ENCODE measurements at regions not wholly inside any gene's neighbourhood (a gene's known extent, or its start where the extent isn't known, plus 50 kb on each side); places are given as distances from the start of the nearest gene placed in this dataset.

DNA sequence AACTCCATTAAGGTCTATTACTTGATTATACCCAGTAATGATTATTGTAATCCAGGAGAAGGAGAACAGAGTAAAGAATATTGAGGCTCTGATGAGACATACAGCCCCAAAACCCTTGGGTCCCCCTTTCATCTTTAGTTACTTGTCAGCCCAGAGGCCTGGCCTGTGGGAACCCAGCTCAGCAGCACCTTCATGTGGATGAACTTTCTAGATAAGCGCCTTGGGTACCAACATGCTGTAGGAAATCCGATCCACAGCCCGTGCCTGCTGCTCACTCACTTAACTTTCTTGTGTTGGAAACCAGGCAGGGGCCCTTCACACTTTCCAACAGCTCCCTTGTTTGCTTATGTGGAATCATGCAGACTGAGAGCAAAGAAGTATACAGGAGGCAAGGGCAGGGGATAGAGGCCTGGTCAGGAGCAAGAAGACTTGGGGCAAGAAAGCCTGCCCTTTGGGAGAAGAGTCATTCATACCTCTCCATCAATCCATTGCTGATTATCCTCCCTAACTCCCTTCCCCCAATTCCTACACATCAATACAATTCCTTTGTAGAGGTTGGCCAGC is 64.0 kb upstream of the SOX9 start:
- no peak overlapping the region for H3K4me3 Mint-ChIP-seq
- no peaks in the 10 kb centered on the region for H3K27me3 Mint-ChIP-seq
- ATAC-seq (no peak), DNase-seq (no peak)
- H3K27ac Mint-ChIP-seq: no peak overlapping the region
- H3K9me3 Mint-ChIP-seq: peaks cover 3% of the 10 kb centered on the region
- no peaks in the 10 kb centered on the region for H3K36me3 Mint-ChIP-seq (ENCODE audit: low read depth)
- no peaks in the 10 kb centered on the region for H3K4me1 Mint-ChIP-seq

DNA sequence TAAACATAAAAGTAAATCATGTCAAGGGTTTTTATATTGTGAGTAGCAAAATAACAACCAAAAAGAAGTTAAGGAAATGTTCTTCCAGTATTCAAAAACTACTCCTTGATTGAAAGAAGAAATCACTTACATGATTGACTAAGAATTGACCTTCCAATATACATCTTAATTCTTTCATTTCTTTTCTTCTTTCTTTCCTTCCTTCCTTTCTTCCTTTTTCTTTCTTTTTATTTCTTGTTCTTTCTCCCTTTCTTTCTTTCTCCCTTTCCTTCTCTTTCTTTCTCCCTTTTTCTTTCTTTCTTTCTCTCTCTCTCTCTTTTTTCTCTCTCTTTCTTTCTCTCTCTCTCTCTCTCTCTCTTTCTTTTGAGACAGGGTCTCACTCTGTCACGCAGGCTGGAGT is 60.7 kb upstream of the SOX9 start:
- H3K36me3 Mint-ChIP-seq (ENCODE audit: low read depth): no peaks in the 10 kb centered on the region
- no peak overlapping the region for H3K4me3 Mint-ChIP-seq
- ATAC-seq: no peak
- H3K27ac Mint-ChIP-seq: no peak overlapping the region
- no peaks in the 10 kb centered on the region for H3K27me3 Mint-ChIP-seq
- H3K4me1 Mint-ChIP-seq: no peaks in the 10 kb centered on the region
- no peaks in the 10 kb centered on the region for H3K9me3 Mint-ChIP-seq
- no peak for DNase-seq

DNA sequence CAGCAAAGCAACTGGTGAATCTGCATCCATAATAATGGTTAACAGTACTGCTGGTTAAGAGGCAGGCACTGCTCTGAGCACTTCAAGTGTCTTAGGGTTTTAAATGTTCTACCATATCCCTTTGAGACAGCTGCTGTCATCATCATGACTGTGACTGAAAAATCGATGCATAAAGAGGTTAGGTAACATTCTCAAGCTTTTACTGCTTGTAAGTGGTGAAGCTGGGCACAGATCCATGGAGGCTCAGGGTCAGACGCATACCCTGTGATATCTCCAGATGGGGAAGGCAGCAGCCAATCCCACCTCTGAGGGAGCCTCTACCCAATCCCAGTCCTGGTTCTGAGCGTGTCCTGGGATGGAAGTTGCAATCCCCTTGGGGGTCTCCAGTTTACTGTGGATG is 57.6 kb upstream of the SOX9 start:
- ATAC-seq (no peak), DNase-seq (no peak)
- Mint-ChIP-seq H3K27ac (no peak overlapping the region), H3K36me3 (ENCODE audit: low read depth) (no peaks in the 10 kb centered on the region), H3K4me3 (no peak overlapping the region), H3K9me3 (peaks cover 9% of the 10 kb centered on the region), H3K4me1 (no peaks in the 10 kb centered on the region), H3K27me3 (no peaks in the 10 kb centered on the region)

DNA sequence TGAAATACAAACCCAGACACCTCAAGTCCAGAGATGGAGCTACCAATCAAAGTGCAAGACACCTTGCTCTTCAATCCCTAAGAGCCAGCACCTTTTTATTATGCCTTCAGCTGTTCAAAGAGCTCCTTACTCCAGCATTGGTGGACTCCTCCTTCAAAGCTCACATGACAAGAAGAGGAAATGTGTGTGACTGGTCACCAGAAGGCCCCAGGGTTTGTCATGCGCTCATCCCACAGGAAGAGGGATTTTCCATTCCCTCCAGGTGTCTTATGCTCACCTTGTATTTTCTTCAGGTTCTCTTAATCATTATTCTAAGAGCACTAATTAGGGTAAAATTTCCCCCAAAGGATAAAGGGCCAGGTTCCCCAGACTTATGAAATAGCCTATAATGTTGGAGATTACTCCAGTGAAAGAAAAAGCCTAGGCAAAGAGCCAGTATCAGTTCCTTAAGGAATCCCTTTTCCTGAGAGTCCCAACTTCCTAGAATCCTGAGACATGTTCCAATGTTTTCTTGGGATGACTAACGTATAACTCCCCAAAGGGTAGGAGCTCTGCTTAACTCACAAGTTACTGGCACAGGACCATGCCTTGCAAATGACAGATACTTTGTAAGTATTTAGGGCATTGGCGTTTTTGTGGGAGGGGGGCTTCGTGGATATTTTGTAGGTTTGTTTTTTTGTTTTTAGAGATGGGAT is 56.9 kb upstream of the SOX9 start:
- Mint-ChIP-seq H3K4me1 (no peaks in the 10 kb centered on the region), H3K4me3 (no peak overlapping the region), H3K36me3 (ENCODE audit: low read depth) (no peaks in the 10 kb centered on the region), H3K9me3 (peaks cover 9% of the 10 kb centered on the region), H3K27ac (no peak overlapping the region), H3K27me3 (no peaks in the 10 kb centered on the region)
- ATAC-seq (no peak), DNase-seq (no peak)

DNA sequence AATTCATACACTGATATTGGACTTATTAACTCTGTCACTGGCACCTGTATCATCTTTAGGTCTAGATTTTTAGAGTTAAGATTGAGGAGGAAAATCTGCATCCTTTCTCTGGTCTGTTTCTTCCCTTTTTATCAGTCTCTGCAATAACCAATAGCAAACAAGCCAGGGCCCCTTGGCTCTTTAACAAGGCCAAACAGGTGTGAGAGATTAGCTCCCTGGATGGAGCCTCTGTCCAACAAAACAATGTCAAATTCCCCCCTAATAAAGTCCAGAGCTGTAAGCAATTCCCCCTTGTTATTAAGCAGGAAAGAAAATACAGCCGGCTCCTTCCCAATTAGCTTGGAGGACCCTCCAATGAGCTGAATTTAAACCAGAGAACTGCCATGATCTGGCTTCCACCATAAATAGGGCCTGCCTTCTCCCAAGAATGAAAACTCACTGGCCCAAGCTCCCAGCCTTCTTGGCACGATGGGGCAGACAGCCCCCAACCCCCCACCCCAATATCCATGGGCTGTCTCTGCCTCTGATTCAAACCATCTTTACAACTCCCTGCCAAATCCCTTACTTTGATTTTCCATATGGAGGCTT is 56.1 kb upstream of the SOX9 start:
- Mint-ChIP-seq H3K4me3 (no peak overlapping the region), H3K4me1 (no peaks in the 10 kb centered on the region), H3K27ac (no peak overlapping the region), H3K27me3 (no peaks in the 10 kb centered on the region), H3K36me3 (ENCODE audit: low read depth) (no peaks in the 10 kb centered on the region), H3K9me3 (peaks cover 9% of the 10 kb centered on the region)
- DNase-seq (no peak), ATAC-seq (no peak)

DNA sequence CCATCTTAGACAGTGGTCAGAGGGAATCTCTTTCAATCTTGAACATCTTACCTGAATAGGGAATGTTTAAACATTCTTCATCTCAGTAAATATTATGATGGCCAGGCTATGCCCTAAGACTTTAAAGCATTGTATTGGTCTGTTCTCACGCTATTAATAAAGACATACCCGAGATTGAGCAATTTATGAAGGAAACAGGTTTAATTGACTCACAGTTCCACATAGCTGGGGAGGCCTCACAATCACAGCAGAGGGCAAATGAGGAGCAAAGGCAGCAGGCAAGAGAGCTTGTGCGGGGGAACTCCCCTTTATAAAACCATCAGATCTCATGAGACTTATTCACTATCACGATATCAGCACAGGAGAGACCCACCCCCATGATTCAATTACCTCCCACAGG is 55.3 kb upstream of the SOX9 start:
- Mint-ChIP-seq H3K27ac (no peak overlapping the region), H3K4me3 (no peak overlapping the region), H3K9me3 (peaks cover 9% of the 10 kb centered on the region), H3K36me3 (ENCODE audit: low read depth) (no peaks in the 10 kb centered on the region), H3K27me3 (no peaks in the 10 kb centered on the region), H3K4me1 (no peaks in the 10 kb centered on the region)
- ATAC-seq (no peak), DNase-seq (no peak)

DNA sequence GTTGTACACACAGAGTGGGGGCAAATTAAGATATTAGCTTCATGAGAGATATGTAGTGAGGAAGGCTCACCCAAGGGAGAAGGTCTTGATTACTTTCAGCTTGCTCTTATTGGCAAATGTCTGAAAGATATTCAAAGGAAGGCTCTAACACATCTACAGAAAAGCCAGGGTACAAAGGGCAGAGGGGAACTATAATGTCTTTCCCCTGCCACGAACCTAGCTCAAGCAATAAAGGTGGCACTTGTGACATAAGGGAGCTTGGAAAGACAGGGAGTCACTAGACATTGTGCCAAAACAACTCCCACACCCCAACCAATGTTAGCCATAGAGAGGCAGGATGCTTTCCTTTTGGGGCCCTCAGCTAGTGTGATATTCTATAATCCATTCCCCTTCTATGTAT is 52.2 kb upstream of the SOX9 start:
- H3K27ac Mint-ChIP-seq: no peak overlapping the region
- H3K9me3 Mint-ChIP-seq: peaks cover 9% of the 10 kb centered on the region
- DNase-seq (no peak), ATAC-seq (no peak)
- no peaks in the 10 kb centered on the region for H3K27me3 Mint-ChIP-seq
- H3K4me3 Mint-ChIP-seq: no peak overlapping the region
- H3K4me1 Mint-ChIP-seq: no peaks in the 10 kb centered on the region
- no peaks in the 10 kb centered on the region for H3K36me3 Mint-ChIP-seq (ENCODE audit: low read depth)

DNA sequence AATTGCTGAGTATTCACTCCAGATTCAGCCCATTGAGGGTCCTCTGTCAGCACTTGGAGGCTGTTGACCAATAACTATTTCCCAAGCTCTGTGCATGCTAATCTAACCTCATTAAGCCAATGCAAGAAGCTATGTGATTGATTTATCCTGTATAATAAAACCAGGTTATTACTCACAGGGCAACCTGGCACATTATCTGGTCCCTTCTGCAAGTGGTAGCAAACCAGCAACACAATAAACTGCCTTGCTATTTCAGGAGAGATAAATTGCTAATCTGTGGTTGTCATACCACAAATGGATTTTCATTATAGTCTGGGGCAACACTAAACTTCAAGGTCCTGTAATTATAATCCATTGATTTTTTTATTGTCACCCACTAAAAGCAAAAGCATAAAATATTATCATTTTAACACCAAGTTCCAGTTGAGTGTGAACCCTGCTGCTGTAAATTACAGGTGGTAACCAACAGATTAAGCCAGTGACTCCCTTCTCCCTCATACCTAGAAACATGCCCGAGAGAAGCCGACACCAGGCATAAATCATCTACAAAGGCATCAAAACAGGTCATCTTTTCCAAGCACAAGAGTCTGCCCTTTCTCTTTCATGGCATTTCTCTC is 51.1 kb upstream of the SOX9 start:
- no peak for ATAC-seq
- Mint-ChIP-seq H3K27me3 (no peaks in the 10 kb centered on the region), H3K36me3 (ENCODE audit: low read depth) (no peaks in the 10 kb centered on the region), H3K4me1 (no peaks in the 10 kb centered on the region), H3K9me3 (peaks cover 9% of the 10 kb centered on the region), H3K4me3 (no peak overlapping the region), H3K27ac (no peak overlapping the region)
- no peak for DNase-seq

All from activated naive CD8-positive, alpha-beta T cell treated with anti-CD3 and anti-CD28 coated beads, Interleukin-2, amount 50 U/mL, for 24 hours (primary cell).